SK-N-SH treated with all-trans-retinoic acid at 6 μM for 48 hours (cell line): ENCODE measurements at regions not wholly inside any gene's neighbourhood (a gene's known extent, or its start where the extent isn't known, plus 50 kb on each side); places are given as distances from the start of the nearest gene placed in this dataset.

Experiments
- ATAC-seq: fragments of 200-7000 bp; cut with Tn5 transposase; 3 replicates; pipeline ENCODE4 v1.9.1; 2020; ENCODE audit warnings: mild to moderate bottlenecking, moderate library complexity
- ARNTL ChIP-seq: fragments of 450-650 bp; formaldehyde crosslinking; IDR thresholded peaks from 2 replicates; pipeline ENCODE4 v1.5.0; 2020; ENCODE audit warnings: low read depth, mild to moderate bottlenecking, moderate library complexity, borderline replicate concordance
- CSDC2 ChIP-seq: fragments of 250-450 bp; sonication (Bioruptor Pico); IDR thresholded peaks from 2 replicates; pipeline ENCODE4 v1.5.0; 2020; ENCODE audit warnings: mild to moderate bottlenecking, moderate library complexity
- CSRNP3 ChIP-seq: fragments of 250-450 bp; sonication (Bioruptor Pico); IDR thresholded peaks from 2 replicates; pipeline ENCODE4 v1.5.1; 2021; ENCODE audit warnings: mild to moderate bottlenecking, moderate library complexity
- ESRRG ChIP-seq: fragments of 250-450 bp; sonication (Bioruptor Pico); IDR thresholded peaks from 2 replicates; pipeline ENCODE4 v1.6.1; 2021; ENCODE audit warnings: mild to moderate bottlenecking
- GLIS3 ChIP-seq: fragments of 250-450 bp; sonication (Bioruptor Pico); IDR thresholded peaks from 2 replicates; pipeline ENCODE4 v1.5.0; 2020; ENCODE audit warnings: mild to moderate bottlenecking, moderate library complexity
- ISL1 ChIP-seq: fragments of 250-450 bp; sonication (Bioruptor Pico); IDR thresholded peaks from 2 replicates; pipeline ENCODE4 v2.1.2; 2022; ENCODE audit warnings: mild to moderate bottlenecking, moderate library complexity
- OSR1 ChIP-seq: fragments of 250-450 bp; sonication (Bioruptor Pico); IDR thresholded peaks from 2 replicates; pipeline ENCODE4 v1.8.0; 2022; ENCODE audit warnings: moderate library complexity, mild to moderate bottlenecking, inconsistent platforms
- PATZ1 ChIP-seq: fragments of 250-450 bp; sonication (Bioruptor Pico); IDR thresholded peaks from 2 replicates; pipeline ENCODE4 v1.8.0; 2020; ENCODE audit warnings: mild to moderate bottlenecking, moderate library complexity, borderline replicate concordance
- POU6F1 ChIP-seq: fragments of 250-450 bp; sonication (Bioruptor Pico); IDR thresholded peaks from 2 replicates; pipeline ENCODE4 v1.8.0; 2021; ENCODE audit warnings: low read depth, mild to moderate bottlenecking, moderate library complexity, borderline replicate concordance
- PPARA ChIP-seq: fragments of 250-450 bp; sonication (Bioruptor Pico); IDR thresholded peaks from 2 replicates; pipeline ENCODE4 v1.5.0; 2020; ENCODE audit warnings: mild to moderate bottlenecking, borderline replicate concordance
- RARB ChIP-seq: fragments of 250-450 bp; sonication (Bioruptor Pico); IDR thresholded peaks from 2 replicates; pipeline ENCODE4 v1.8.0; 2021; ENCODE audit warnings: mild to moderate bottlenecking, moderate library complexity
- SNAI2 ChIP-seq: fragments of 250-450 bp; sonication (Bioruptor Pico); IDR thresholded peaks from 2 replicates; pipeline ENCODE4 v1.5.0; 2020; ENCODE audit warnings: mild to moderate bottlenecking, moderate library complexity
- TCF4 ChIP-seq: fragments of 250-450 bp; sonication (Bioruptor Pico); IDR thresholded peaks from 2 replicates; pipeline ENCODE4 v1.8.0; 2021; ENCODE audit warnings: mild to moderate bottlenecking, moderate library complexity, borderline replicate concordance
- TOX ChIP-seq: fragments of 250-450 bp; sonication (Bioruptor Pico); IDR thresholded peaks from 2 replicates; pipeline ENCODE4 v1.8.0; 2021; ENCODE audit warnings: mild to moderate bottlenecking, moderate library complexity, borderline replicate concordance
- TSHZ2 ChIP-seq: fragments of 250-450 bp; sonication (Bioruptor Pico); IDR thresholded peaks from 2 replicates; pipeline ENCODE4 v1.5.0; 2020; ENCODE audit warnings: mild to moderate bottlenecking, moderate library complexity
- ZNF565 ChIP-seq: fragments of 450-650 bp; formaldehyde crosslinking; conservative IDR thresholded peaks from 2 replicates; pipeline ENCODE4 v1.5.0; 2020; ENCODE audit warnings: low read depth, mild to moderate bottlenecking, moderate library complexity
- ZNF70 ChIP-seq: fragments of 450-650 bp; formaldehyde crosslinking; IDR thresholded peaks from 2 replicates; pipeline ENCODE4 v1.5.0; 2020; ENCODE audit warnings: mild to moderate bottlenecking, moderate library complexity
- ZNF8 ChIP-seq: fragments of 450-650 bp; formaldehyde crosslinking; IDR thresholded peaks from 2 replicates; pipeline ENCODE4 v1.5.0; 2020; ENCODE audit warnings: mild to moderate bottlenecking, moderate library complexity

GRCh38 chr7:68183176-68183575, 1186.5 kb downstream of the TYW1 start:
- no peak for ATAC-seq
- TF ChIP-seq PATZ1 (no peak), CSDC2 (CRISPR knock-in tag) (no peak), SNAI2 (CRISPR knock-in tag) (no peak), TSHZ2 (no peak), POU6F1 (CRISPR knock-in tag) (no peak), TCF4 (no peak)

DNA sequence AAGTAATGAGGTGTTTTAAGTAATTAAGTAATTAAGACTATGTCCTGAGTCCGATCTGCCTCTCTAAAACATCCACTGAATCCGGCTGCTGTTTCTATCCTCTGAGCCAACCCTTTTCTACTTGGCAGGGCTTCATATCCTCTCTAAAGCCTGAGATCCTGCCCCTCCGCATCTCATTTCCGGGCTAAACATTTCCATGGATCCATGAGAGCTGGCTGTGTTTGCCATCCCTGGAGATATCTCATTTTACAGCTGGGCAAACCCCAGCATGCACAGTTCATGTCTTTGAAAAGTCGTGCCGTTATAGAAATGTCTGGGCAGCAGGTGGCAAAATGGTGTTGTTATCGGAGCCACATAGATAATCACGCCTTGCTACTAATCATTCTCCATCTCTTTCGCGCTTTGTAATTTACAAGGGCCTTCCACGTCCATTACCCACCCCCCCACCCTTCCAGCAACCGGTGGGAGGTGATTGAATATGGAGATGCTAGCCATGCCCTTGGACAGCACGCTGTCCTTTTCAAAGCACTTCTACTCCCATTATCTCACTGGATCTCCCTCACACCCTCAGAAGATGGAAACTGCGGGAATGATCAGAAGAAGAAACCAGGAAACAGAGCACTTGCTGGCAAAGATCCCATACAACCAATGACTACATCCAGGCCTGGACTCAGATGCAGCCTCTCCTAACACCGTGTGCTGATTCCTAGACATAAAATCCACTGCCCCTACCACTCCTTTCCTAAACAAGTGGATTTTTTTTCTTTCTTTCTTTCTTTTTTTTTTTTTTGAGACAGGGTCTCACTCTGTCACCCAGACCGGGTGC, 1189.2 kb downstream of the TYW1 start:
- no peak for ATAC-seq

GRCh38 chr7:68187532-68187931, 1190.9 kb downstream of the TYW1 start:
- ATAC-seq: no peak
- TF ChIP-seq TSHZ2 (no peak), RARB (no peak), ARNTL (CRISPR knock-in tag) (no peak)

More for the DNA sequence above, 1189.2 kb downstream of the TYW1 start:
- TF ChIP-seq TCF4: peak; percentile 11; the same call in 1 of the 2 replicates
- no peak for TF ChIP-seq PATZ1

DNA sequence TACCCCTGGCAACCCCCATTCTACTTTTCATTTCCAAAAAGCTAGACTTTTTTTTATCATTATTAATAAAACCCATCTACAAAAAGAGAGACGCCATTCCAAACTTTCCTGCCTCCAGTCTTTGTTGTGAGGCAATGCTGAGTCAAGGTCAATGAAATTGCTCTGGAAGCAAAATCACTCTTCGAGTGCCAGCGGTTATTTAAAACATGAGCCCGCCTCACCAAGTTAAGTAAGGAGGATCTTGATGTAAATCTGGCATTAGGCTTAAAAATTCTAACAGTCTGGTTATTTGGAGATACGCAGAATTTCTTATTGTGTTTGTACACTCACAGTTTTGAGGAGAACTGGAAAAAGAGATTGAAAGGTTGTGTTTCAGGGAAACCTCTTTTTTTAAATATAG, 1196.3 kb downstream of the TYW1 start:
- no peak for ATAC-seq
- TF ChIP-seq CSRNP3 (no peak), RARB (no peak), GLIS3 (CRISPR knock-in tag) (no peak), ZNF8 (CRISPR knock-in tag) (no peak), TSHZ2 (no peak), OSR1 (no peak), ESRRG (CRISPR knock-in tag) (no peak), ISL1 (CRISPR knock-in tag) (no peak), PPARA (CRISPR knock-in tag) (no peak), ZNF70 (CRISPR knock-in tag) (no peak), ZNF565 (no peak), TOX (CRISPR knock-in tag) (no peak)
